Type B pancreatic cell (in vitro differentiated cells): ENCODE measurements at regions not wholly inside any gene's neighbourhood (a gene's known extent, or its start where the extent isn't known, plus 50 kb on each side); places are given as distances from the start of the nearest gene placed in this dataset.

ENCODE experiments used
- DNase-seq: peaks from one replicate; pipeline ENCODE4 v3.0.0; 2021; ENCODE audit warnings: mixed read lengths; ENCODE audit not compliant: unreplicated experiment; ENCODE audit errors: extremely low spot score
- H3K27ac Mint-ChIP-seq: 2 replicates; pipeline ENCODE4 v1.8.0; 2021; ENCODE audit warnings: mild to moderate bottlenecking, mixed read lengths
- H3K27me3 Mint-ChIP-seq: 2 replicates; pipeline ENCODE4 v1.8.0; 2021; ENCODE audit warnings: mixed read lengths
- H3K36me3 Mint-ChIP-seq: 2 replicates; pipeline ENCODE4 v1.8.0; 2021; ENCODE audit warnings: mixed read lengths
- H3K4me1 Mint-ChIP-seq: one replicate; pipeline ENCODE4 v1.8.0; 2021; ENCODE audit warnings: mixed read lengths; ENCODE audit not compliant: unreplicated experiment
- H3K4me3 Mint-ChIP-seq: 2 replicates; pipeline ENCODE4 v1.8.0; 2021; ENCODE audit warnings: mild to moderate bottlenecking, mixed read lengths
- H3K9me3 Mint-ChIP-seq: 2 replicates; pipeline ENCODE4 v1.8.0; 2021; ENCODE audit warnings: mixed read lengths
- CTCF ChIP-seq: fragments of 200-600 bp; sonication (generic); conservative IDR thresholded peaks from 2 replicates; pipeline ENCODE4 v1.5.0; 2021; ENCODE audit warnings: antibody characterized with exemption, mild to moderate bottlenecking

DNA sequence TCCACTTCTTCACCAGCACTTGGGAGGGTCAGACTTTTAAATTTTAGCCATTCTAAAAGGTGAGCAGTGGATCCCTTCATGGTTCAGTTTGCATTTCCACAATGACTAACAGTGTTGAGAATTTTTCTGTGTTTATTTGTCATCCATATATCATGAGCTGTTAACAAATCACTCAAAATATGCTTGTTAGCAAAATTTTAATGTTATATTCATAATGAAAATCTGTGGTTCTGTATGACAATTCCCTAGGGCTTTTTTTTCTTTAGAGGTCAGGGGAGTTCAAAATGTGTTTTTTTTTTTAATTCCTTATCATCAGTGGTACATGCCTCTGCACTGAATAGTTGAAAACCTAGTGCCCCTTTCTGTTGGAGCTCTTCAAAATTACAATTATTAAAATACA, 682.2 kb upstream of the ADGRL2 start:
- Mint-ChIP-seq H3K4me3 (no peak overlapping the region), H3K27me3 (no peaks in the 10 kb centered on the region), H3K4me1 (no peaks in the 10 kb centered on the region), H3K9me3 (no peaks in the 10 kb centered on the region), H3K27ac (no peak overlapping the region), H3K36me3 (no peaks in the 10 kb centered on the region)
- TF ChIP-seq CTCF = no peak
- no peak for DNase-seq

DNA sequence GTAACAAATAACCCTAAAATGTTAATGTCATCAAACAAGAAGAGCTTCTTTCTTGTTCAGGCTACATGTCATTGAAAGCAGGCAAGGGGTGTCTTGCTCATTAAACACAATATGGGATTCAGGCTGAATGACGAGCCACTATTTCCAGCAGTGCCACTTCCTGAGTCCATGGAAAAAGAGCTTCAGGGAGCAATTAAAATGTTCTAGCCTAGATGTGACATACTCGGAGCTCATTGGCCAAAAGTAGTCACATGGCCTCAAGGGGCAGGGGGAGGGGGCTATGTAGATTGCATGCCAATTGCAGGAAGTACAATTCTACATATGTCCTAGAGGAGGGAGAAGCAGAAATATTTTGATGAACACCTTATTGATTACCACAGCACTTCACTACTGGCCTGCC, 685.3 kb upstream of the ADGRL2 start:
- no peaks in the 10 kb centered on the region for H3K4me1 Mint-ChIP-seq
- H3K9me3 Mint-ChIP-seq = no peaks in the 10 kb centered on the region
- no peaks in the 10 kb centered on the region for H3K36me3 Mint-ChIP-seq
- no peak for TF ChIP-seq CTCF
- DNase-seq = no peak
- no peaks in the 10 kb centered on the region for H3K27me3 Mint-ChIP-seq
- H3K4me3 Mint-ChIP-seq = no peak overlapping the region
- no peak overlapping the region for H3K27ac Mint-ChIP-seq

DNA sequence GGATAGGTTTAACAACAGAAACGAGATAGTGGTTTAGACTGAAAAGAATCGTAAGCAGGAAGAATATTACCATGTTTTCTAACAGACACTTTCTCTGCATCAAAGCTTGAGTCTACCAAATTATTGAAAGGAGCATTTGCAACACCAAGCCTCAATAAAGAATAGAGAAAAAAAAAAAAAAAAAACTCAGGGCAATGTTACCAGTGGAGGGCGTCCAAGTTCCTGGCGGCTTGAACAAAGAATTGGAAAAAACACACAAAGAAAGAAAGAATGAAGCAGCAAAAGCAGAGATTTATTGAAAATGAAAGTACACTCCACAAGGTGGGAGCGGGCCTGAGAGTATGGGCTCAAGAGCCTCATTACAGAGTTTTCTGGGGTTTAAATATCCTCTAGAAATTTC, 686.5 kb upstream of the ADGRL2 start:
- Mint-ChIP-seq H3K4me1 (no peaks in the 10 kb centered on the region), H3K36me3 (no peaks in the 10 kb centered on the region), H3K27ac (no peak overlapping the region), H3K4me3 (no peak overlapping the region), H3K9me3 (no peaks in the 10 kb centered on the region), H3K27me3 (no peaks in the 10 kb centered on the region)
- no peak for DNase-seq
- peak; percentile 17 for TF ChIP-seq CTCF

- no peaks in the 10 kb centered on the region for H3K36me3 Mint-ChIP-seq
- DNase-seq = no peak
- no peaks in the 10 kb centered on the region for H3K9me3 Mint-ChIP-seq
- H3K27ac Mint-ChIP-seq = no peak overlapping the region
- H3K4me1 Mint-ChIP-seq = no peaks in the 10 kb centered on the region
- H3K4me3 Mint-ChIP-seq = no peak overlapping the region
- no peak for TF ChIP-seq CTCF
- H3K27me3 Mint-ChIP-seq = no peaks in the 10 kb centered on the region
Measured at GRCh38 chr1:81113688-81114087, 687.0 kb upstream of the ADGRL2 start.

DNA sequence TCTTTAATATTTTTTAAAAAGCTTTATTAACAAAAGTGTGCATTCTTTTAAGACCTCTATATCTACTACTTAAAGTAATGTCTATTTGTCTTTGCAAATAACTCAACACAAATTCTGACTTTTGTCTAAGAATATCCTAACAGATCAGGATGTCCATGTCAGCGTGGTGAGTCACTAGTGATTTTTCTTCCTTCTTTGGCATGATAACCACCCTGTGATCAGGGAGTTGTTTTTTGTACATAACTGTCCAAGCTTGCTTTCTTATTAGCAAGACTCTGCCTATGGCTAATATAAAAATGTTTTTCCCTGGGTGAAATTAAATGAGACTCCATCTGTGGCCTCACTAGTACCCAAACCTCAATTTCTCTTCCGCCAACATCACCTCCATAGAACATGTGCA, 688.9 kb upstream of the ADGRL2 start:
- H3K9me3 Mint-ChIP-seq = no peaks in the 10 kb centered on the region
- H3K27ac Mint-ChIP-seq = no peak overlapping the region
- H3K4me3 Mint-ChIP-seq = no peak overlapping the region
- H3K27me3 Mint-ChIP-seq = no peaks in the 10 kb centered on the region
- no peak for TF ChIP-seq CTCF
- no peak for DNase-seq
- no peaks in the 10 kb centered on the region for H3K4me1 Mint-ChIP-seq
- H3K36me3 Mint-ChIP-seq = no peaks in the 10 kb centered on the region

DNA sequence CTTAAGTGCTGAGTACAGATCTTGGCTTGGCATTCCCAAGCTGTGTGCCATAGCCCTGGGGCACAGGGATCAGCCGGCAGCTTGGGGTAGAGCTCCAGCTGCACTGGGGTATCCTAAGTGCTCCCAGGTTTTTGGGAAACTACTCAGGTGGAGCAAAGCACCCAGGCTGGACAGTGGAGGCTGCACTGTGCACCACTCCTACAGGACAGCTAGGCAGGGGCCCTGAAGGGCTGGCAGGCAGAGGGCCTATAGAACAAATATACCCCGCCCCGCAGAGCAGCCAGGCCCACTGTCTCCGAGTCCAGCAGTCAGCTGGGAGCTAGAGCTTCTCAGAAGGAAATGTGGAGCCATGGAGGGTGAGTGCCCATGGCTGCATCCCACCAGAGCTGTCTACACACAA, 691.7 kb upstream of the ADGRL2 start:
- DNase-seq = no peak
- no peaks in the 10 kb centered on the region for H3K4me1 Mint-ChIP-seq
- no peaks in the 10 kb centered on the region for H3K36me3 Mint-ChIP-seq
- no peaks in the 10 kb centered on the region for H3K9me3 Mint-ChIP-seq
- no peak overlapping the region for H3K4me3 Mint-ChIP-seq
- no peaks in the 10 kb centered on the region for H3K27me3 Mint-ChIP-seq
- no peak for TF ChIP-seq CTCF
- no peak overlapping the region for H3K27ac Mint-ChIP-seq
